Aorta (tissue), 5 donors: ENCODE measurements at regions not wholly inside any gene's neighbourhood (a gene's known extent, or its start where the extent isn't known, plus 50 kb on each side); places are given as distances from the start of the nearest gene placed in this dataset.

Source experiments
- ATAC-seq: fragments of 200-7000 bp; cut with Tn5 transposase; one replicate; pipeline ENCODE4 v1.9.1; 2022; ENCODE audit warnings: moderate library complexity; ENCODE audit not compliant: low FRiP score
- DNase-seq, 2 donors: peaks; one replicate each; pipeline ENCODE4 v3.0.0-alpha.2; 2020
- H3K27ac ChIP-seq, 2 donors: one replicate each; pipeline ENCODE4 v1.5.1; 2013; ENCODE audit warnings: low read length in 2 of 2, mild to moderate bottlenecking in 2 of 2, moderate library complexity in 2 of 2, control low read depth in 1 of 2, inconsistent platforms in 1 of 2, low read depth in 1 of 2
- H3K27me3 ChIP-seq, 2 donors: one replicate each; pipeline ENCODE4 v1.6.1; 2013; ENCODE audit warnings: control low read depth in 1 of 2, low read length in 1 of 2, mild to moderate bottlenecking in 1 of 2, moderate library complexity in 1 of 2; ENCODE audit not compliant: insufficient read depth in 2 of 2, control insufficient read depth in 1 of 2
- H3K36me3 ChIP-seq, 2 donors: one replicate each; pipeline ENCODE4 v1.6.1; 2013; ENCODE audit warnings: control low read depth in 1 of 2, low read length in 1 of 2, mild to moderate bottlenecking in 1 of 2; ENCODE audit not compliant: insufficient read depth in 2 of 2, control insufficient read depth in 1 of 2
- H3K4me1 ChIP-seq, 2 donors: one replicate each; pipeline ENCODE4 v1.6.1; 2013; ENCODE audit warnings: low read length in 2 of 2, control low read depth in 1 of 2, mild to moderate bottlenecking in 1 of 2, moderate library complexity in 1 of 2; ENCODE audit not compliant: insufficient read depth in 2 of 2, control insufficient read depth in 1 of 2
- H3K4me3 ChIP-seq, 2 donors: one replicate each; pipeline ENCODE4 v1.5.1; 2013; ENCODE audit warnings: low read length in 2 of 2, control low read depth in 1 of 2, mild to moderate bottlenecking in 1 of 2
- H3K9me3 ChIP-seq: one replicate; pipeline ENCODE4 v1.6.1; 2013; ENCODE audit warnings: mild to moderate bottlenecking, low read length; ENCODE audit not compliant: control insufficient read depth
- WGBS, 2 donors: extraction: QIAGEN DNeasy Blood & Tissue Kit; methylation state at CpG; one replicate each; pipeline ENCODE4 v1.1.7; 2013; 5-methylcytosine and 5-hydroxymethylcytosine counted together
- intact Hi-C, 2 donors: fragments of 100-400 bp; cut with DNase I; formaldehyde crosslinking; loops; one replicate each; pipeline versions ENCODE4 v1.14.2 to v1.15.0; 2022
- donor health status: healthy with polysubstance abuse.
- donor health status: Bipolar disorder and iron deficiency.
- donor health status: DM: no; HTN: no; CAD: no.
- donor health status: DM: no; HTN: no; CAD: no.
- donor health status: DM: yes; HTN: yes; CAD: no.

- Histone ChIP-seq H3K27me3 (no peaks in the 10 kb centered on the region), H3K4me3 (no peak overlapping the region), H3K27ac (no peak overlapping the region), H3K9me3 (peaks cover 1% of the 10 kb centered on the region), H3K36me3 (no peaks in the 10 kb centered on the region), H3K4me1 (no peaks in the 10 kb centered on the region)
- ATAC-seq, result no peak
- DNase-seq, result no peak
- intact Hi-C loops, result no loop called here
- 85 to 87% methylated on average over 3 of the region's 3 CpGs for WGBS, 2 donors
These were observed 77.5 kb upstream of the MEOX2 start for GRCh38 chr7:15764010-15764409.

- Histone ChIP-seq H3K27ac (no peak overlapping the region), H3K27me3 (no peaks in the 10 kb centered on the region), H3K4me3 (no peak overlapping the region), H3K36me3 (no peaks in the 10 kb centered on the region), H3K9me3 (no peaks in the 10 kb centered on the region), H3K4me1 (no peaks in the 10 kb centered on the region)
- 75 to 82% methylated on average over 3 of the region's 3 CpGs for whole genome bisulfite sequencing, 2 donors
- intact Hi-C loops, result loop anchor here in 1 of 2 donors (10.0 kb wide), 1 partner anchor 307 kb away; no protein-coding TSS in a partner anchor
- ATAC-seq (no peak), DNase-seq (no peak)
These were observed 70.8 kb upstream of the MEOX2 start for GRCh38 chr7:15757041-15758000.

GRCh38 chr7:15755061-15755460 lies 68.6 kb upstream of the MEOX2 start:
- DNase-seq (no peak), ATAC-seq (no peak)
- Histone ChIP-seq H3K9me3 (no peaks in the 10 kb centered on the region), H3K4me1 (peaks cover 0 to 5% of the 10 kb centered on the region in 2 donors), H3K27ac (no peak overlapping the region), H3K4me3 (no peak overlapping the region), H3K36me3 (no peaks in the 10 kb centered on the region), H3K27me3 (no peaks in the 10 kb centered on the region)
- 68 to 69% methylated on average over 2 of the region's 2 CpGs for WGBS, 2 donors
- intact Hi-C loops, result loop anchor here in 1 of 2 donors (10.0 kb wide), 1 partner anchor 310 kb away; no protein-coding TSS in a partner anchor

- Histone ChIP-seq H3K27ac (no peak overlapping the region), H3K9me3 (no peaks in the 10 kb centered on the region), H3K4me1 (peaks cover 0 to 5% of the 10 kb centered on the region in 2 donors), H3K27me3 (no peaks in the 10 kb centered on the region), H3K4me3 (no peak overlapping the region), H3K36me3 (no peaks in the 10 kb centered on the region)
- intact Hi-C loops, result loop anchor here in 1 of 2 donors (5.0 to 10.0 kb wide), 2 partner anchors 108 to 311 kb away; no protein-coding TSS in a partner anchor
- WGBS, 2 donors, result 4 to 5% methylated on average over 1 of the region's 1 CpG
- ATAC-seq (no peak), DNase-seq (no peak)
These were observed 67.5 kb upstream of the MEOX2 start for GRCh38 chr7:15753887-15754579.

GRCh38 chr7:15752377-15752776 lies 65.9 kb upstream of the MEOX2 start:
- H3K27ac ChIP-seq, result no peak overlapping the region

GRCh38 chr7:15751191-15751701 lies 64.8 kb upstream of the MEOX2 start:
- peak; percentile 70 for ATAC-seq
- no peaks in the 10 kb centered on the region for H3K27me3 ChIP-seq
- no peaks in the 10 kb centered on the region for H3K9me3 ChIP-seq
- H3K4me1 ChIP-seq, result peaks cover 5% of the 10 kb centered on the region in 2 donors
- no peaks in the 10 kb centered on the region for H3K36me3 ChIP-seq
- WGBS, 2 donors, result 7 to 11% methylated on average over 4 of the region's 4 CpGs
- peak overlapping the region in 1 of 2 donors; percentile 67 for H3K27ac ChIP-seq
- no peak for DNase-seq
- intact Hi-C loops, result loop anchor here in 1 of 2 donors (5.0 to 10.0 kb wide), 2 partner anchors 111 to 314 kb away; no protein-coding TSS in a partner anchor
- no peak overlapping the region for H3K4me3 ChIP-seq

More at GRCh38 chr7:15752377-15752776, 65.9 kb upstream of the MEOX2 start:
- intact Hi-C loops, result loop anchor here in 1 of 2 donors (5.0 to 10.0 kb wide), 2 partner anchors 110 to 312 kb away; no protein-coding TSS in a partner anchor
- Histone ChIP-seq H3K4me3 (no peak overlapping the region), H3K27me3 (no peaks in the 10 kb centered on the region), H3K9me3 (no peaks in the 10 kb centered on the region), H3K36me3 (no peaks in the 10 kb centered on the region), H3K4me1 (peaks cover 5% of the 10 kb centered on the region in 2 donors)
- no peak for DNase-seq
- 5 to 7% methylated on average over 1 of the region's 1 CpG for WGBS, 2 donors
- ATAC-seq, result no peak

GRCh38 chr7:15750727-15751126 lies 64.2 kb upstream of the MEOX2 start:
- no peaks in the 10 kb centered on the region for H3K9me3 ChIP-seq
- no peak for ATAC-seq
- no peak overlapping the region for H3K4me3 ChIP-seq
- H3K27me3 ChIP-seq, result no peaks in the 10 kb centered on the region
- DNase-seq, result no peak
- H3K27ac ChIP-seq, result no peak overlapping the region
- intact Hi-C loops, result loop anchor here in 1 of 2 donors (5.0 to 10.0 kb wide), 2 partner anchors 112 to 314 kb away; no protein-coding TSS in a partner anchor
- peaks cover 5% of the 10 kb centered on the region in 2 donors for H3K4me1 ChIP-seq
- no peaks in the 10 kb centered on the region for H3K36me3 ChIP-seq
- WGBS, 2 donors, result 60 to 65% methylated on average over 3 of the region's 3 CpGs

- intact Hi-C loops, result loop anchor here in 1 of 2 donors (5.0 to 10.0 kb wide), 2 partner anchors 113 to 315 kb away; no protein-coding TSS in a partner anchor
- Histone ChIP-seq H3K27me3 (no peaks in the 10 kb centered on the region), H3K36me3 (no peaks in the 10 kb centered on the region), H3K9me3 (no peaks in the 10 kb centered on the region), H3K4me3 (no peak overlapping the region), H3K27ac (no peak overlapping the region), H3K4me1 (peaks cover 5% of the 10 kb centered on the region in 2 donors)
- DNase-seq (no peak), ATAC-seq (no peak)
- WGBS, 2 donors, result 76 to 84% methylated on average over 3 of the region's 3 CpGs
These were observed 63.1 kb upstream of the MEOX2 start for GRCh38 chr7:15749631-15750030.
